ENCODE measurements at regions not wholly inside any gene's neighbourhood (a gene's known extent, or its start where the extent isn't known, plus 50 kb on each side); places are given as distances from the start of the nearest gene placed in this dataset.

DNA sequence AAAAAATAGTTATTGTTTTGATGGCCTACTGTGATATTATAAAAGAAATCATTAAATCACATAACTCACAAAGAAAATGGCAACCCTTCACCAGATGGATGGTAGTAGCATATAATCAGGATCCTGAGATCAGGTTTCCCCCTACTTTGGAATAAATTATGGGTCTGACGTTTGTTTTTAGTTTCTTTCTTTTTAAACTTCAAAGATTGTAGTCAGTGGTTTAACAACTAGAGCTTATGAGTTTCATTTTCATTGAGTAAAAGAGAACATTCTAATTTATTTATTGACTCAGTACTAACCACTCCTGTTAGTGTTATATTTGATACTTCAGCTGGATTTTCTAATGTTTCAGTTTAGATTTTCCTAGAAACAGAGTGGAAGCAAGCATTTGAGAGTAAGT is 218.0 kb upstream of the PCSK5 start:
- no peak for DNase-seq (ENCODE audit: low spot score)
- no peaks in the 10 kb centered on the region for H4K20me1 ChIP-seq (replicated peaks; ENCODE audit: insufficient read depth)
- H3K27ac ChIP-seq (ENCODE audit: low read depth): no peak overlapping the region
- H2AFZ ChIP-seq: no peak overlapping the region
- 0 out of 2 replicates have a peak, but pooled peaks cover 4% of the 10 kb centered on the region for H3K4me1 ChIP-seq (ENCODE audit: insufficient read depth)
- Mint-ChIP-seq H3K27me3 (ENCODE audit: insufficient read depth, low read depth, poor library complexity) (no peaks in the 10 kb centered on the region), H3K4me3 (no peak overlapping the region), H3K36me3 (ENCODE audit: low read depth) (no peaks in the 10 kb centered on the region), H3K27ac (no peak overlapping the region), H3K4me1 (peaks cover 3% of the 10 kb centered on the region; the same call in 2 of the 3 replicates), H3K9me3 (no peaks in the 10 kb centered on the region)
- H3K4me3 ChIP-seq: no peak overlapping the region
- ATAC-seq: no peak
- H3K9me2 ChIP-seq (ENCODE audit: insufficient read depth): no peaks in the 10 kb centered on the region
- H3K79me2 ChIP-seq (replicated peaks; ENCODE audit: insufficient read depth): no peaks in the 10 kb centered on the region
- H3K4me2 ChIP-seq: no peak overlapping the region
- no peaks in the 10 kb centered on the region for H3F3A ChIP-seq (replicated peaks; ENCODE audit: low read depth)
- H3K36me3 ChIP-seq (ENCODE audit: insufficient read depth): no peaks in the 10 kb centered on the region
- no peaks in the 10 kb centered on the region for H3K27me3 ChIP-seq (ENCODE audit: insufficient read depth)
- TF ChIP-seq, protein P1, sequence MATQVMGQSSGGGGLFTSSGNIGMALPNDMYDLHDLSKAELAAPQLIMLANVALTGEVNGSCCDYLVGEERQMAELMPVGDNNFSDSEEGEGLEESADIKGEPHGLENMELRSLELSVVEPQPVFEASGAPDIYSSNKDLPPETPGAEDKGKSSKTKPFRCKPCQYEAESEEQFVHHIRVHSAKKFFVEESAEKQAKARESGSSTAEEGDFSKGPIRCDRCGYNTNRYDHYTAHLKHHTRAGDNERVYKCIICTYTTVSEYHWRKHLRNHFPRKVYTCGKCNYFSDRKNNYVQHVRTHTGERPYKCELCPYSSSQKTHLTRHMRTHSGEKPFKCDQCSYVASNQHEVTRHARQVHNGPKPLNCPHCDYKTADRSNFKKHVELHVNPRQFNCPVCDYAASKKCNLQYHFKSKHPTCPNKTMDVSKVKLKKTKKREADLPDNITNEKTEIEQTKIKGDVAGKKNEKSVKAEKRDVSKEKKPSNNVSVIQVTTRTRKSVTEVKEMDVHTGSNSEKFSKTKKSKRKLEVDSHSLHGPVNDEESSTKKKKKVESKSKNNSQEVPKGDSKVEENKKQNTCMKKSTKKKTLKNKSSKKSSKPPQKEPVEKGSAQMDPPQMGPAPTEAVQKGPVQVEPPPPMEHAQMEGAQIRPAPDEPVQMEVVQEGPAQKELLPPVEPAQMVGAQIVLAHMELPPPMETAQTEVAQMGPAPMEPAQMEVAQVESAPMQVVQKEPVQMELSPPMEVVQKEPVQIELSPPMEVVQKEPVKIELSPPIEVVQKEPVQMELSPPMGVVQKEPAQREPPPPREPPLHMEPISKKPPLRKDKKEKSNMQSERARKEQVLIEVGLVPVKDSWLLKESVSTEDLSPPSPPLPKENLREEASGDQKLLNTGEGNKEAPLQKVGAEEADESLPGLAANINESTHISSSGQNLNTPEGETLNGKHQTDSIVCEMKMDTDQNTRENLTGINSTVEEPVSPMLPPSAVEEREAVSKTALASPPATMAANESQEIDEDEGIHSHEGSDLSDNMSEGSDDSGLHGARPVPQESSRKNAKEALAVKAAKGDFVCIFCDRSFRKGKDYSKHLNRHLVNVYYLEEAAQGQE (IDR thresholded peaks at IDR 0.05; ENCODE audit: unreplicated experiment): no peak
- TF ChIP-seq STAT1 (IDR thresholded peaks at IDR 0.05; ENCODE audit: unreplicated experiment) (no peak), ZNF331 (CRISPR knock-in tag; IDR thresholded peaks at IDR 0.05; ENCODE audit: low read depth) (no peak), ZNF114 (CRISPR knock-in tag; IDR thresholded peaks at IDR 0.05) (no peak), EZH2phosphoT487 (IDR thresholded peaks at IDR 0.05; ENCODE audit: unreplicated experiment) (no peak), EZH2 (IDR thresholded peaks at IDR 0.05; ENCODE audit: low read depth, unreplicated experiment) (no peak), CREB1 (CRISPR knock-in tag; IDR thresholded peaks at IDR 0.05; ENCODE audit: low read depth) (no peak), NANOG (IDR thresholded peaks at IDR 0.05; ENCODE audit: borderline replicate concordance) (no peak), JUNB (IDR thresholded peaks at IDR 0.05; ENCODE audit: unreplicated experiment) (no peak), POLR2AphosphoS5 (IDR thresholded peaks at IDR 0.05; ENCODE audit: low read depth) (no peak)
- TF ChIP-seq, protein P2, sequence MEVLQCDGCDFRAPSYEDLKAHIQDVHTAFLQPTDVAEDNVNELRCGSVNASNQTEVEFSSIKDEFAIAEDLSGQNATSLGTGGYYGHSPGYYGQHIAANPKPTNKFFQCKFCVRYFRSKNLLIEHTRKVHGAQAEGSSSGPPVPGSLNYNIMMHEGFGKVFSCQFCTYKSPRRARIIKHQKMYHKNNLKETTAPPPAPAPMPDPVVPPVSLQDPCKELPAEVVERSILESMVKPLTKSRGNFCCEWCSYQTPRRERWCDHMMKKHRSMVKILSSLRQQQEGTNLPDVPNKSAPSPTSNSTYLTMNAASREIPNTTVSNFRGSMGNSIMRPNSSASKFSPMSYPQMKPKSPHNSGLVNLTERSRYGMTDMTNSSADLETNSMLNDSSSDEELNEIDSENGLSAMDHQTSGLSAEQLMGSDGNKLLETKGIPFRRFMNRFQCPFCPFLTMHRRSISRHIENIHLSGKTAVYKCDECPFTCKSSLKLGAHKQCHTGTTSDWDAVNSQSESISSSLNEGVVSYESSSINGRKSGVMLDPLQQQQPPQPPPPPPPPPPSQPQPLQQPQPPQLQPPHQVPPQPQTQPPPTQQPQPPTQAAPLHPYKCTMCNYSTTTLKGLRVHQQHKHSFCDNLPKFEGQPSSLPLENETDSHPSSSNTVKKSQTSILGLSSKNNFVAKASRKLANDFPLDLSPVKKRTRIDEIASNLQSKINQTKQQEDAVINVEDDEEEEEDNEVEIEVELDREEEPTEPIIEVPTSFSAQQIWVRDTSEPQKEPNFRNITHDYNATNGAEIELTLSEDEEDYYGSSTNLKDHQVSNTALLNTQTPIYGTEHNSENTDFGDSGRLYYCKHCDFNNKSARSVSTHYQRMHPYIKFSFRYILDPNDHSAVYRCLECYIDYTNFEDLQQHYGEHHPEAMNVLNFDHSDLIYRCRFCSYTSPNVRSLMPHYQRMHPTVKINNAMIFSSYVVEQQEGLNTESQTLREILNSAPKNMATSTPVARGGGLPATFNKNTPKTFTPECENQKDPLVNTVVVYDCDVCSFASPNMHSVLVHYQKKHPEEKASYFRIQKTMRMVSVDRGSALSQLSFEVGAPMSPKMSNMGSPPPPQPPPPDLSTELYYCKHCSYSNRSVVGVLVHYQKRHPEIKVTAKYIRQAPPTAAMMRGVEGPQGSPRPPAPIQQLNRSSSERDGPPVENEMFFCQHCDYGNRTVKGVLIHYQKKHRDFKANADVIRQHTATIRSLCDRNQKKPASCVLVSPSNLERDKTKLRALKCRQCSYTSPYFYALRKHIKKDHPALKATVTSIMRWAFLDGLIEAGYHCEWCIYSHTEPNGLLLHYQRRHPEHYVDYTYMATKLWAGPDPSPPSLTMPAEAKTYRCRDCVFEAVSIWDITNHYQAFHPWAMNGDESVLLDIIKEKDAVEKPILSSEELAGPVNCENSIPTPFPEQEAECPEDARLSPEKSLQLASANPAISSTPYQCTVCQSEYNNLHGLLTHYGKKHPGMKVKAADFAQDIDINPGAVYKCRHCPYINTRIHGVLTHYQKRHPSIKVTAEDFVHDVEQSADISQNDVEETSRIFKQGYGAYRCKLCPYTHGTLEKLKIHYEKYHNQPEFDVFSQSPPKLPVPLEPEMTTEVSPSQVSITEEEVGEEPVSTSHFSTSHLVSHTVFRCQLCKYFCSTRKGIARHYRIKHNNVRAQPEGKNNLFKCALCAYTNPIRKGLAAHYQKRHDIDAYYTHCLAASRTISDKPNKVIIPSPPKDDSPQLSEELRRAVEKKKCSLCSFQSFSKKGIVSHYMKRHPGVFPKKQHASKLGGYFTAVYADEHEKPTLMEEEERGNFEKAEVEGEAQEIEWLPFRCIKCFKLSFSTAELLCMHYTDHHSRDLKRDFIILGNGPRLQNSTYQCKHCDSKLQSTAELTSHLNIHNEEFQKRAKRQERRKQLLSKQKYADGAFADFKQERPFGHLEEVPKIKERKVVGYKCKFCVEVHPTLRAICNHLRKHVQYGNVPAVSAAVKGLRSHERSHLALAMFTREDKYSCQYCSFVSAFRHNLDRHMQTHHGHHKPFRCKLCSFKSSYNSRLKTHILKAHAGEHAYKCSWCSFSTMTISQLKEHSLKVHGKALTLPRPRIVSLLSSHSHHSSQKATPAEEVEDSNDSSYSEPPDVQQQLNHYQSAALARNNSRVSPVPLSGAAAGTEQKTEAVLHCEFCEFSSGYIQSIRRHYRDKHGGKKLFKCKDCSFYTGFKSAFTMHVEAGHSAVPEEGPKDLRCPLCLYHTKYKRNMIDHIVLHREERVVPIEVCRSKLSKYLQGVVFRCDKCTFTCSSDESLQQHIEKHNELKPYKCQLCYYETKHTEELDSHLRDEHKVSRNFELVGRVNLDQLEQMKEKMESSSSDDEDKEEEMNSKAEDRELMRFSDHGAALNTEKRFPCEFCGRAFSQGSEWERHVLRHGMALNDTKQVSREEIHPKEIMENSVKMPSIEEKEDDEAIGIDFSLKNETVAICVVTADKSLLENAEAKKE (CRISPR knock-in tag; IDR thresholded peaks at IDR 0.05): no peak
- TF ChIP-seq, protein P3, sequence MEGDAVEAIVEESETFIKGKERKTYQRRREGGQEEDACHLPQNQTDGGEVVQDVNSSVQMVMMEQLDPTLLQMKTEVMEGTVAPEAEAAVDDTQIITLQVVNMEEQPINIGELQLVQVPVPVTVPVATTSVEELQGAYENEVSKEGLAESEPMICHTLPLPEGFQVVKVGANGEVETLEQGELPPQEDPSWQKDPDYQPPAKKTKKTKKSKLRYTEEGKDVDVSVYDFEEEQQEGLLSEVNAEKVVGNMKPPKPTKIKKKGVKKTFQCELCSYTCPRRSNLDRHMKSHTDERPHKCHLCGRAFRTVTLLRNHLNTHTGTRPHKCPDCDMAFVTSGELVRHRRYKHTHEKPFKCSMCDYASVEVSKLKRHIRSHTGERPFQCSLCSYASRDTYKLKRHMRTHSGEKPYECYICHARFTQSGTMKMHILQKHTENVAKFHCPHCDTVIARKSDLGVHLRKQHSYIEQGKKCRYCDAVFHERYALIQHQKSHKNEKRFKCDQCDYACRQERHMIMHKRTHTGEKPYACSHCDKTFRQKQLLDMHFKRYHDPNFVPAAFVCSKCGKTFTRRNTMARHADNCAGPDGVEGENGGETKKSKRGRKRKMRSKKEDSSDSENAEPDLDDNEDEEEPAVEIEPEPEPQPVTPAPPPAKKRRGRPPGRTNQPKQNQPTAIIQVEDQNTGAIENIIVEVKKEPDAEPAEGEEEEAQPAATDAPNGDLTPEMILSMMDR (conservative IDR thresholded peaks at IDR 0.05; ENCODE audit: low read depth in 2 of 2): no peak
- TF ChIP-seq, protein P4, sequence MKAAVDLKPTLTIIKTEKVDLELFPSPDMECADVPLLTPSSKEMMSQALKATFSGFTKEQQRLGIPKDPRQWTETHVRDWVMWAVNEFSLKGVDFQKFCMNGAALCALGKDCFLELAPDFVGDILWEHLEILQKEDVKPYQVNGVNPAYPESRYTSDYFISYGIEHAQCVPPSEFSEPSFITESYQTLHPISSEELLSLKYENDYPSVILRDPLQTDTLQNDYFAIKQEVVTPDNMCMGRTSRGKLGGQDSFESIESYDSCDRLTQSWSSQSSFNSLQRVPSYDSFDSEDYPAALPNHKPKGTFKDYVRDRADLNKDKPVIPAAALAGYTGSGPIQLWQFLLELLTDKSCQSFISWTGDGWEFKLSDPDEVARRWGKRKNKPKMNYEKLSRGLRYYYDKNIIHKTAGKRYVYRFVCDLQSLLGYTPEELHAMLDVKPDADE (IDR thresholded peaks at IDR 0.05): no peak
